ENCODE measurements at regions not wholly inside any gene's neighbourhood (a gene's known extent, or its start where the extent isn't known, plus 50 kb on each side); places are given as distances from the start of the nearest gene placed in this dataset.
A peak's percentile ranks its signal among the peaks of the same experiment; 100 is the strongest.
"Not testable (repeated sequence)": the region's sequence is repeated elsewhere in the genome, so short reads cannot be mapped to it uniquely, and the experiment has no call there.

GRCh38 chr10:109809954-109810353, 113.4 kb downstream of the XPNPEP1 start:
- not testable (repeated sequence) for DNase-seq (ENCODE audit: low spot score)

DNA sequence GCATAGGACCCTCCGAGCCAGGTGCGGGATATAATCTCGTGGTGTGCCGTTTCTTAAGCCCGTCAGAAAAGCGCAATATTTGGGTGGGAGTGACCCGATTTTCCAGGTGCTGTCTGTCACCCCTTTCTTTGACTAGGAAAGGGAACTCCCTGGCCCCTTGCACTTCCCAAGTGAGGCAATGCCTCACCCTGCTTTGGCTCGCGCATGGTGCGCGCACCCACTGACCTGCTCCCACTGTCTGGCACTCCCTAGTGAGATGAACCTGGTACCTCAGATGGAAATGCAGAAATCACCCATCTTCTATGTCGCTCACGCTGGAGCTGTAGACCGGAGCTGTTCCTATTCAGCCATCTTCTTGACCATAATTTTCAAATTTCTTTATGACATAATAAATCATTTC, 122.1 kb downstream of the XPNPEP1 start:
- DNase-seq (ENCODE audit: low spot score), result not testable (repeated sequence)

DNA sequence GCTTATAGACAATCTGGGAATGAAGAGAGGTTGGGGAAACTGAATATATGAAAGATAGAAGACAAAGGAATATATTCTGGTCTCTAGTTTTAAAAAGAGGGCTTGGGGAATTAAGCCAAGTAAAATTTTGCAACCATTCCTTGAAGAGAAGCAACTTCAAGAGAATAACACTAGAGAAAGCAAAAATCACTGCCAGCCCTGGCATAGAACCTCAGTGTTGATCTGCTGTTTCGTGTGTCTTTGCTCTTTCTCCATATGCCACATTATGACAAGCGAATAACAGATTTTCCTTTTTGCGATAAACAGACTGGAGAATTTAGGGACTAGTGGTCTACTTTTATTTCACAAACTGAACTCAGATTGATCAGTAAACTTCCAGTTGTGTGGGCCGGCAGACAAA, 132.7 kb downstream of the XPNPEP1 start:
- no peak for DNase-seq (ENCODE audit: low spot score)

GRCh38 chr10:109784236-109784635, 139.1 kb downstream of the XPNPEP1 start:
- DNase-seq (ENCODE audit: low spot score), result peak; percentile 21

- no peak for DNase-seq (ENCODE audit: low spot score)
Observed at GRCh38 chr10:109783286-109783685, 140.0 kb downstream of the XPNPEP1 start.

GRCh38 chr10:109780997-109781396, 142.3 kb downstream of the XPNPEP1 start:
- DNase-seq (ENCODE audit: low spot score), result no peak

DNA sequence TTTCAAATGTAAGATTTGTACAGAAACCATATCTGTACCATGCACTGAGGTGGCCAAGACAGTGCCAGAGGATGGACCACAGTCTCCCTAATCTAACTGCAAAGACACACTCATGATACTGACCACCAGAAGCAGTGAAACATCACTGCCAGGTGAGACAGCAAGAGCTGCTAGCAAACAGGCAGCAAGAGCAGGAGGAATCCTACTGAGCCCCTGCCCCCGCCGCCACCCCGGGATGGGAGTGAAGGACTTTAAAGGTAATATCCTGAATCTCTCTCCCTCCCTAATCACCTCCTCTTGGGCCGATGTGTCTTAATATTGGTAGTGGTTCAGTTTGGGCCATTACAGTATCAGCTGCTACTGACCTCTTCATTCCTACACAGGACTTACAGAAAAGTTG, 144.3 kb downstream of the XPNPEP1 start:
- no peak for DNase-seq (ENCODE audit: low spot score)

DNA sequence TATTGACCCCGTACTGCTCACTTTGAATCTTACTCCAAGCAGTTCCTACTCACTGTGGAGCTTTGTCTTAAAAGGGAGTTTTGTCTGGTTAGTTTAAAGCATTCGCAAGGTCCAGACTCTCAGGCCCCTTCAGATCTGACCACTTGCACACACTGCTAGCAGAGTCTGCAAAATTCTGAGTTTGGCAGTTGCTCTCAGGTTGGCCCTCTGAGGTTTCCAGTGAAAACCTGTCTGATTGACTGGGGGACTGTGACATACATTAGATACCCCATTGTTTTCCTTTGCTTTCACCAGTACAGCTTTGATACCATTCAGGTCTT, 149.2 kb downstream of the XPNPEP1 start:
- no peak for DNase-seq (ENCODE audit: low spot score)

- DNase-seq (ENCODE audit: low spot score), result peak; percentile 21
Observed at GRCh38 chr10:109773288-109774120, 149.8 kb downstream of the XPNPEP1 start.

DNA sequence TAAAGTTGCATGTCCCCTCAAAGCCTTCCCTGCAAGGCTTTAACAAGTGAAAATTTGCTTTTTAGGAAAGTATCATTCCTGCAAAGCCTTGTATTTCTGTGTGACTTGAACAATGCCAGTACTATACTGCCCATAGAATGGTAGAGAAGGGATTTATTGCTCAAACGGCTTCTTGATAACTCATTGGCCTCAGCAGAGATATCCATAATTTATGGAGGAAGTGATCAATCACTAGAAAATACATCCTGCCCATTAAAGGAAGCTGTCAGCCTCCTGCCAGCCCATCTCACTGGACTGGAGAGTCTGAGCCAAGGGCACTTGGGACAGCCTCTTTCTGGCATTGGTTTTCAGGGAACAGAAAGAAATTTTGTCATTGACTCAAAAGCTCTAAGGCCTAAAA, 152.6 kb downstream of the XPNPEP1 start:
- no peak for DNase-seq (ENCODE audit: low spot score)

GRCh38 chr10:109769966-109770365, 153.3 kb downstream of the XPNPEP1 start:
- DNase-seq (ENCODE audit: low spot score), result no peak

- DNase-seq (ENCODE audit: low spot score), result no peak
Observed at GRCh38 chr10:109765838-109766237, 157.5 kb downstream of the XPNPEP1 start.

DNA sequence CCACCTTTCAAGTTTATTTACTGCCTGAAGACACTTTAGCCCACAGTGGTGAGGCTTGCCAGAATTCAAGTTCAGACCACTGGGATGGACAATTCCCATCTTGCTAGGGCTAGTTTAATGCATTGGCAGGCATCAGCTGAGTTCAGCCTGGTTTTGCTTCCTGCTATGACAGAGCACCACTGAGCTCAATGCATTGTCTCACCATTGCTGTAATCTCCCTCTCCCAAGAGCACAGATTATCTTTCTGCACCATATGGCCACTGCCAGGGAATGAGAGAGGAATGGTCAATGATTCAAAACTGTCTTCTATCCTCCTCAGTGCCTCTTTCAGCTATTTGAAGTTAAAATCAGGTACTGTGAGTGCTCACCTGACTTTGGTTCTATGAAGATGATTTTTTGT, 160.8 kb downstream of the XPNPEP1 start:
- DNase-seq (ENCODE audit: low spot score), result no peak

DNA sequence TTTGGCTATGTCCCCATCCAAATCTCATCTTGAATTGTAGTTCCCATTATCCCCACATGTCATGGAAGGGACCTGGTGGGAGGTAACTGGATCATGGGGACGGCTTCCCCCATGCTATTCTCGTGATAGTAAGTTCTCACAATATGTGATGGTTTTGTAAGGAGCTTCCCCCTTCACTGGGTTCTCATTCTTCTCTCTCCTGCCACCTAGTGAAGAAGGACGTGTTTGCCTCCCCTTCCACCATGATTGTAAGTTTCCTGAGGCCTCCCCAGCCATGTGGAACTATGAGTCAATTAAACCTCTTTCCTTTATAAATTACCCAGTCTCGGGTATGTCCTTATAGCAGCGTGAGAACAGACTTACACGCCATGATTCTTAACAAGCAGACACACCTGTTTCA, 165.6 kb downstream of the XPNPEP1 start:
- not testable (repeated sequence) for DNase-seq (ENCODE audit: low spot score)

GRCh38 chr10:109746861-109747260, 176.4 kb downstream of the XPNPEP1 start:
- DNase-seq (ENCODE audit: low spot score), result no peak

GRCh38 chr10:109744020-109744419, 179.3 kb downstream of the XPNPEP1 start:
- DNase-seq (ENCODE audit: low spot score), result no peak

DNA sequence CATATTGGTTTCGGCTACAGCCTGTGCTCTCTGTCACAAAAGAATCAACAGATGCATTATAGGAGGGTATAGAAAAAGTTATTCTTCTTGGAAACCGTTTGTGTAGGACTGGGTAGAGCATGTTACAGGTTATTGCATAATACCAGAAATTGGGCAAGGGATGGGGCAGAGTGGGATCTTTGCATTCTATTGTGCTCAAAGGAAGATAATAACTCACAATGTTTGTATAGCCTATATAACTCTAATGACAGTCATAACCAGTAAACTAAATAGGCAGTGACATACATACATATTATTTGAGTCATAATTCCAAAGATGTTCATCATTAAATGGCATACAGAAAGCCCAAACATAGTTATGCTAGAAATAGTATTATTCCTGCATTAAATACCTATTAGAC, 179.7 kb downstream of the XPNPEP1 start:
- no peak for DNase-seq (ENCODE audit: low spot score)

- DNase-seq (ENCODE audit: low spot score), result no peak
Observed at GRCh38 chr10:109743146-109743545, 180.2 kb downstream of the XPNPEP1 start.

GRCh38 chr10:109741712-109742111, 181.6 kb downstream of the XPNPEP1 start:
- DNase-seq (ENCODE audit: low spot score), result no peak

GRCh38 chr10:109740436-109740835, 182.9 kb downstream of the XPNPEP1 start:
- DNase-seq (ENCODE audit: low spot score), result no peak

GRCh38 chr10:109737626-109738025, 185.7 kb downstream of the XPNPEP1 start:
- no peak for DNase-seq (ENCODE audit: low spot score)

- DNase-seq (ENCODE audit: low spot score), result no peak
Observed at GRCh38 chr10:109737009-109737408, 186.3 kb downstream of the XPNPEP1 start.

- DNase-seq (ENCODE audit: low spot score), result no peak
Observed at GRCh38 chr10:109735776-109736175, 187.5 kb downstream of the XPNPEP1 start.

All from A172 (cell line).